K562 (cell line): ENCODE measurements at regions not wholly inside any gene's neighbourhood (a gene's known extent, or its start where the extent isn't known, plus 50 kb on each side); places are given as distances from the start of the nearest gene placed in this dataset.

Source experiments
- ATAC-seq: fragments of 200-7000 bp; cut with Tn5 transposase; 3 replicates; pipeline ENCODE4 v1.9.1; 2020; ENCODE audit warnings: moderate library complexity
- BruUV-seq: library from RNA; stranded (reverse); fragments of 400-500 nt; replicated peaks from 2 replicates; lab custom pipeline; 2021; lab: Mats Ljungman, UMichigan
- CTCF ChIA-PET: fragments of 300-600 bp; formaldehyde crosslinking; extraction: SDS; loops from one replicate; lab custom pipeline; 2021; ENCODE audit warnings: low intra/inter-chr PET ratio; lab: Yijun Ruan, JAX
- POLR2A ChIA-PET: fragments of 300-600, 350-650 bp; sonication (Branson Sonifier 250); formaldehyde crosslinking; extraction: SDS; loops from one replicate; lab custom pipeline; 2021; ENCODE audit warnings: antibody characterized with exemption, inconsistent platforms; lab: Yijun Ruan, JAX
- DNase-seq, 4 experiments: peaks; one replicate each; pipeline versions ENCODE4 v3.0.0 to v3.0.0-alpha.2; 2011 to 2018; ENCODE audit warnings: low spot score in 3 of 4, mixed read lengths in 3 of 4; ENCODE audit errors: extremely low read depth in 1 of 4
- FAIRE-seq: peaks from 2 replicates; lab custom pipeline; 2011; peaks lifted over from hg19 to GRCh38; lab: Jason Lieb, UNC
- H2AFZ ChIP-seq: 2 replicates; pipeline ENCODE4 v1.6.0; 2011; ENCODE audit warnings: low read depth, low read length, control low read depth, inconsistent platforms
- H3K27ac ChIP-seq: fragments of 200-600 bp; 3 replicates; pipeline ENCODE4 v1.8.0; 2011; ENCODE audit warnings: low read depth, mild to moderate bottlenecking, control low read depth, inconsistent platforms, low read length, moderate library complexity, mixed read lengths; ENCODE audit errors: extremely low read depth
- H3K27me3 ChIP-seq, 2 experiments: fragments of 300-600 bp in 1 of 2; 2 replicates in 1 of 2; 3 replicates in 1 of 2; pipeline versions ENCODE4 v1.6.0 to v1.8.0; 2011; ENCODE audit warnings: inconsistent platforms in 2 of 2, low read length in 2 of 2, mild to moderate bottlenecking in 1 of 2, mixed read lengths in 1 of 2, moderate library complexity in 1 of 2; ENCODE audit not compliant: control insufficient read depth in 2 of 2, insufficient read depth in 2 of 2
- H3K36me3 ChIP-seq: fragments of 300-600 bp; 3 replicates; pipeline ENCODE4 v1.8.0; 2011; ENCODE audit warnings: mild to moderate bottlenecking, low read length, inconsistent platforms; ENCODE audit not compliant: control insufficient read depth, insufficient read depth
- H3K4me1 ChIP-seq, 2 experiments: fragments of 200-600 bp in 1 of 2; replicated peaks in 1 of 2; 2 replicates in 1 of 2; 3 replicates in 1 of 2; pipeline versions ENCODE4 v1.5.1 to v1.8.0; 2011; ENCODE audit warnings: inconsistent platforms in 2 of 2, low read length in 2 of 2, mild to moderate bottlenecking in 1 of 2, mixed read lengths in 1 of 2, moderate library complexity in 1 of 2; ENCODE audit not compliant: control insufficient read depth in 2 of 2, insufficient read depth in 2 of 2
- H3K4me2 ChIP-seq: 2 replicates; pipeline ENCODE4 v1.6.1; 2011; ENCODE audit warnings: low read length, control low read depth, inconsistent platforms, mixed read lengths; ENCODE audit not compliant: insufficient read depth
- H3K4me3 ChIP-seq: fragments of 200-600 bp; sonication (generic), shearing (Covaris generic); 2 replicates; pipeline ENCODE4 v1.5.1; 2016; ENCODE audit warnings: control low read depth, inconsistent platforms
- H3K79me2 ChIP-seq: fragments of 200-600 bp; 3 replicates; pipeline ENCODE4 v1.8.0; 2011; ENCODE audit warnings: low read length, inconsistent platforms; ENCODE audit not compliant: control insufficient read depth, insufficient read depth
- H3K9ac ChIP-seq, 2 experiments: 2 replicates each; pipeline versions ENCODE4 v1.6.0 to v1.6.1; 2011; ENCODE audit warnings: low read depth in 2 of 2, low read length in 2 of 2, control low read depth in 1 of 2, inconsistent platforms in 1 of 2, mild to moderate bottlenecking in 1 of 2, mixed read lengths in 1 of 2; ENCODE audit not compliant: insufficient read depth in 1 of 2
- H3K9me1 ChIP-seq: one replicate; pipeline ENCODE4 v1.6.0; 2011; ENCODE audit warnings: inconsistent platforms, mild to moderate bottlenecking, low read length, moderate library complexity; ENCODE audit not compliant: control insufficient read depth, insufficient read depth
- H3K9me3 ChIP-seq: replicated peaks from 2 replicates; pipeline ENCODE4 v1.5.1; 2011; ENCODE audit warnings: low read depth, low read length, inconsistent platforms; ENCODE audit not compliant: control insufficient read depth, insufficient read depth
- H4K20me1 ChIP-seq: replicated peaks from 2 replicates; pipeline ENCODE4 v1.6.1; 2011; ENCODE audit warnings: low read length, inconsistent platforms, mixed read lengths; ENCODE audit not compliant: control insufficient read depth, insufficient read depth
- CBFB ChIP-seq: sonication (generic); formaldehyde crosslinking; IDR thresholded peaks from 2 replicates; pipeline ENCODE4 v1.4.0; 2020; ENCODE audit warnings: mild to moderate bottlenecking, missing genetic modification reagents
- NFE2L1 ChIP-seq: fragments of 450-650 bp; IDR thresholded peaks from 2 replicates; pipeline ENCODE4 v1.6.1; 2016; ENCODE audit warnings: missing genetic modification characterization, low read depth, mild to moderate bottlenecking, missing compliant biosample characterization, moderate library complexity, borderline replicate concordance
- PTTG1 ChIP-seq: fragments of 450-650 bp; IDR thresholded peaks from 2 replicates; pipeline ENCODE4 v1.6.1; 2016; ENCODE audit warnings: low read depth, mild to moderate bottlenecking, missing genetic modification characterization, missing compliant biosample characterization
- RAD51 ChIP-seq: fragments of 450-650 bp; IDR thresholded peaks from 2 replicates; pipeline ENCODE4 v1.7.1; 2016; ENCODE audit warnings: low read depth, mild to moderate bottlenecking, borderline replicate concordance
- SRSF1 ChIP-seq: fragments of 200-400 bp; formaldehyde crosslinking; IDR thresholded peaks from 2 replicates; pipeline ENCODE4 v1.6.1; 2017; ENCODE audit warnings: mild to moderate bottlenecking, low read depth, low read length, moderate library complexity
- YY1 ChIP-seq, 3 experiments: IDR thresholded peaks; 2 replicates each; pipeline ENCODE4 v1.6.1; 2011; ENCODE audit warnings: low read length in 2 of 3, mild to moderate bottlenecking in 2 of 3, moderate library complexity in 2 of 3, borderline replicate concordance in 1 of 3, control low read depth in 1 of 3, low read depth in 1 of 3; ENCODE audit not compliant: insufficient read depth in 3 of 3, insufficient replicate concordance in 2 of 3, control insufficient read depth in 1 of 3, insufficient read length in 1 of 3; ENCODE audit errors: extremely low read depth in 1 of 3
- ZBTB1 ChIP-seq: sonication (generic); formaldehyde crosslinking; IDR thresholded peaks from 2 replicates; pipeline ENCODE4 v1.8.1; 2023; ENCODE audit warnings: missing genetic modification reagents, low read depth, mild to moderate bottlenecking, borderline replicate concordance
- WGBS: fragments of 100-300 bp; shearing (Covaris generic); methylation state at CpG from one replicate; pipeline ENCODE4 v1.1.6; 2016; ENCODE audit warnings: low coverage, mixed read lengths; ENCODE audit not compliant: insufficient coverage; ENCODE audit errors: missing lambda C conversion rate; 5-methylcytosine and 5-hydroxymethylcytosine counted together
- in situ Hi-C: fragments of 300-500 bp; cut with MboI; formaldehyde crosslinking; loops from 4 replicates; pipeline ENCODE4 v1.15.0; 2018; ENCODE audit warnings: inconsistent platforms, mixed read lengths
- intact Hi-C: fragments of 100-400 bp; cut with micrococcal nuclease; formaldehyde crosslinking; loops from 2 replicates; pipeline ENCODE4 v1.14.2; 2022
- TF ChIP-seq, protein P1 (sequence below): fragments of 450-650 bp; formaldehyde crosslinking; conservative IDR thresholded peaks from 2 replicates; pipeline ENCODE4 v1.4.0; 2022; ENCODE audit warnings: mild to moderate bottlenecking, missing genetic modification characterization
- TF ChIP-seq, protein P2 (sequence below): sonication (generic); formaldehyde crosslinking; IDR thresholded peaks from 2 replicates; pipeline ENCODE4 v1.4.0; 2020; ENCODE audit warnings: mild to moderate bottlenecking, missing genetic modification reagents

DNA sequence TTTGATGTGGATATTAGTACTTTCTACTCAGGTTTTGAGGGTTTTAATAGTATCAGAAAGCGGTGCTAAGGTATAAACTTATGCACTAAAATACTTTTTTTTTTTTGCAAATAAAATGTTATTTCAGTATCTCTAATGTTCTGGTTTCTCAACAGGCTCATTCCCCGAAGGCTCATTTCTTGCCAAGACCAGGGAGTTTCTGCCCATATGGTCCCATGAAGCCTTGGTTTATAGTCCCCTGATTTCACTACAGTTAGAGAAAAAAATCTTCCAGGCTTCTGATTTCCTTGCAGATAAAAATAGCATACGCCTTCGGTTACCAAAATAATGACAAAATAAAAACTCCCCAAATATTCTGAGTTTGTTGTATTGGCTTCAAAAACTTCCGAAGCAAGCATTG, 814.2 kb upstream of the PABPC4L start:
- H3K79me2 ChIP-seq: no peaks in the 10 kb centered on the region
- DNase-seq (no peak), ATAC-seq (no peak), FAIRE-seq (no peak)
- ChIA-PET POLR2A (no interaction called here), CTCF (no interaction called here)
- H3K9ac ChIP-seq: no peak overlapping the region
- H3K27me3 ChIP-seq: no peaks in the 10 kb centered on the region
- H3K9me3 ChIP-seq: no peaks in the 10 kb centered on the region
- WGBS: 0% methylated on average over 5 of the region's 5 CpGs
- intact Hi-C loops: no loop called here
- no TSS peak for BruUV-seq
- no peaks in the 10 kb centered on the region for H4K20me1 ChIP-seq
- in situ Hi-C loops: no loop called here
- H2AFZ ChIP-seq: no peak overlapping the region
- H3K36me3 ChIP-seq: no peaks in the 10 kb centered on the region
- H3K4me2 ChIP-seq: no peak overlapping the region
- H3K4me3 ChIP-seq: no peak overlapping the region
- no peak overlapping the region for H3K27ac ChIP-seq
- H3K9me1 ChIP-seq: no peaks in the 10 kb centered on the region
- no peaks in the 10 kb centered on the region for H3K4me1 ChIP-seq
- TF ChIP-seq PTTG1 (tag) (no peak), YY1 (IDR thresholded peaks at IDR 0.05; ENCODE audit: borderline replicate concordance in 1 of 3, control insufficient read depth in 1 of 3, extremely low read depth in 1 of 3, insufficient read depth in 3 of 3, insufficient read length in 1 of 3, insufficient replicate concordance in 2 of 3, low read depth in 1 of 3, low read length in 2 of 3) (no peak), NFE2L1 (tag) (no peak), CBFB (CRISPR knock-in tag) (no peak), RAD51 (no peak), SRSF1 (no peak), ZBTB1 (CRISPR knock-in tag) (no peak)
- TF ChIP-seq, protein P1, sequence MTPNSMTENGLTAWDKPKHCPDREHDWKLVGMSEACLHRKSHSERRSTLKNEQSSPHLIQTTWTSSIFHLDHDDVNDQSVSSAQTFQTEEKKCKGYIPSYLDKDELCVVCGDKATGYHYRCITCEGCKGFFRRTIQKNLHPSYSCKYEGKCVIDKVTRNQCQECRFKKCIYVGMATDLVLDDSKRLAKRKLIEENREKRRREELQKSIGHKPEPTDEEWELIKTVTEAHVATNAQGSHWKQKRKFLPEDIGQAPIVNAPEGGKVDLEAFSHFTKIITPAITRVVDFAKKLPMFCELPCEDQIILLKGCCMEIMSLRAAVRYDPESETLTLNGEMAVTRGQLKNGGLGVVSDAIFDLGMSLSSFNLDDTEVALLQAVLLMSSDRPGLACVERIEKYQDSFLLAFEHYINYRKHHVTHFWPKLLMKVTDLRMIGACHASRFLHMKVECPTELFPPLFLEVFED (CRISPR knock-in tag): no peak
- TF ChIP-seq, protein P2, sequence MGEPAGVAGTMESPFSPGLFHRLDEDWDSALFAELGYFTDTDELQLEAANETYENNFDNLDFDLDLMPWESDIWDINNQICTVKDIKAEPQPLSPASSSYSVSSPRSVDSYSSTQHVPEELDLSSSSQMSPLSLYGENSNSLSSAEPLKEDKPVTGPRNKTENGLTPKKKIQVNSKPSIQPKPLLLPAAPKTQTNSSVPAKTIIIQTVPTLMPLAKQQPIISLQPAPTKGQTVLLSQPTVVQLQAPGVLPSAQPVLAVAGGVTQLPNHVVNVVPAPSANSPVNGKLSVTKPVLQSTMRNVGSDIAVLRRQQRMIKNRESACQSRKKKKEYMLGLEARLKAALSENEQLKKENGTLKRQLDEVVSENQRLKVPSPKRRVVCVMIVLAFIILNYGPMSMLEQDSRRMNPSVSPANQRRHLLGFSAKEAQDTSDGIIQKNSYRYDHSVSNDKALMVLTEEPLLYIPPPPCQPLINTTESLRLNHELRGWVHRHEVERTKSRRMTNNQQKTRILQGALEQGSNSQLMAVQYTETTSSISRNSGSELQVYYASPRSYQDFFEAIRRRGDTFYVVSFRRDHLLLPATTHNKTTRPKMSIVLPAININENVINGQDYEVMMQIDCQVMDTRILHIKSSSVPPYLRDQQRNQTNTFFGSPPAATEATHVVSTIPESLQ: no peak
